Sigmoid colon (tissue), 6 donors: ENCODE measurements at regions not wholly inside any gene's neighbourhood (a gene's known extent, or its start where the extent isn't known, plus 50 kb on each side); places are given as distances from the start of the nearest gene placed in this dataset.

Source experiments
- DNase-seq: peaks from one replicate; pipeline ENCODE4 v3.0.0-alpha.2; 2019
- H3K27ac ChIP-seq, 4 donors: fragments of 200-600 bp; sonication (generic); one replicate each; pipeline ENCODE4 v1.5.1; 2016 to 2019; ENCODE audit warnings: mild to moderate bottlenecking in 1 of 4
- H3K27me3 ChIP-seq, 3 donors: fragments of 200-600 bp; sonication (generic); one replicate each; pipeline ENCODE4 v1.5.1; 2019; ENCODE audit warnings: mild to moderate bottlenecking in 1 of 3
- H3K36me3 ChIP-seq, 4 donors: fragments of 200-600 bp; sonication (generic); one replicate each; pipeline ENCODE4 v1.5.1; 2016 to 2019
- H3K4me1 ChIP-seq, 4 donors: fragments of 200-600 bp; sonication (generic); one replicate each; pipeline ENCODE4 v1.5.1; 2017 to 2019
- H3K4me3 ChIP-seq, 4 donors: fragments of 200-600 bp; sonication (generic); one replicate each; pipeline ENCODE4 v1.5.1; 2017 to 2019; ENCODE audit warnings: mild to moderate bottlenecking in 2 of 4, moderate library complexity in 1 of 4
- H3K9me3 ChIP-seq, 4 donors: fragments of 200-600 bp in 3 of 4; sonication (generic) in 3 of 4; one replicate each; pipeline versions ENCODE4 v1.5.1 to v1.6.1; 2013 to 2019
- CTCF ChIP-seq, 4 experiments: fragments of 450-650 bp in 3 of 4; fragments of 200-600 bp in 1 of 4; IDR thresholded peaks; one replicate each; pipeline ENCODE4 v1.5.1; 2016 to 2019; ENCODE audit warnings: antibody characterized with exemption in 4 of 4, mild to moderate bottlenecking in 3 of 4, moderate library complexity in 2 of 4
- EP300 ChIP-seq, 4 donors: sonication (generic); formaldehyde crosslinking; IDR thresholded peaks; one replicate each; pipeline ENCODE4 v1.6.1; 2017; ENCODE audit warnings: antibody characterized with exemption in 4 of 4
- POLR2A ChIP-seq, 2 donors: fragments of 450-650 bp; IDR thresholded peaks; one replicate each; pipeline ENCODE4 v1.6.1; 2016; ENCODE audit warnings: antibody characterized with exemption in 2 of 2, mild to moderate bottlenecking in 2 of 2, moderate library complexity in 2 of 2
- POLR2AphosphoS5 ChIP-seq, 4 donors: sonication (generic); formaldehyde crosslinking; IDR thresholded peaks; one replicate each; pipeline ENCODE4 v1.6.1; 2017; ENCODE audit warnings: antibody characterized with exemption in 4 of 4
- WGBS, 2 donors: extraction: QIAGEN DNeasy Blood & Tissue Kit; methylation state at CpG; one replicate each; pipeline ENCODE4 v1.1.7; 2013; 5-methylcytosine and 5-hydroxymethylcytosine counted together
- intact Hi-C: fragments of 100-400 bp; cut with DNase I; formaldehyde crosslinking; loops from one replicate; pipeline ENCODE4 v1.15.1; 2023
- donor health status: healthy with polysubstance abuse.
- donor health status: healthy.

GRCh38 chr2:234691968-234692955 is 195.4 kb upstream of the ARL4C start:
- Histone ChIP-seq H3K36me3 (no peaks in the 10 kb centered on the region), H3K27ac (no peak overlapping the region)
- 40 to 59% methylated on average over 6 of the region's 6 CpGs for WGBS, 2 donors

DNA sequence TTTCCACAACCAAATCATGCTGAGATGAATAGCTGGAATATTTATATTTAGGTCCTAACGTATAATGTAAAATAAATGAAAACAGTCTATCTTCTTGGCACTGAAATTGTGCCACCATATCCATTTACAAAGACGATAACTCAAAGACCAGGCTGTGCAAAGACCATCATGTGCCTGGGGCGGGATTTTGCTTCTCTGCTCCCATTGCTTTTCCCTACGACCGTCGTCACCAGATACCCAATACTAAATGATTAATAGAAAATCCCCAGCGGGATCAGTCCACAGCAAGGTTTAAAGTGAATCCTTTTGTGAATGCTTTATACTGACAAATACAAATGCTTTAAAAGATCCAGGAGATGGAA is 194.3 kb upstream of the ARL4C start:
- TF ChIP-seq EP300 (IDR thresholded peaks at IDR 0.05), result no peak
- no peak for TF ChIP-seq POLR2AphosphoS5 (IDR thresholded peaks at IDR 0.05)
- no peak for TF ChIP-seq CTCF (IDR thresholded peaks at IDR 0.05)
- no peak for TF ChIP-seq POLR2A (IDR thresholded peaks at IDR 0.05)
- no peak overlapping the region for H3K4me3 ChIP-seq
- intact Hi-C loops, result no loop called here
- H3K9me3 ChIP-seq, result peaks cover 0 to under 1% (median 0%) of the 10 kb centered on the region in 4 donors
- WGBS, 2 donors, result 26 to 32% methylated on average over 7 of the region's 7 CpGs
- no peaks in the 10 kb centered on the region for H3K27me3 ChIP-seq
- DNase-seq, result no peak
- H3K27ac ChIP-seq, result peak overlapping the region in 1 of 4 donors; percentile 27
- H3K4me1 ChIP-seq, result peaks cover 0 to 18% (median 14%) of the 10 kb centered on the region in 4 donors
- H3K36me3 ChIP-seq, result no peaks in the 10 kb centered on the region

More at GRCh38 chr2:234691968-234692955, 195.4 kb upstream of the ARL4C start:
- intact Hi-C loops, result no loop called here
- TF ChIP-seq EP300 (IDR thresholded peaks at IDR 0.05), result no peak
- no peak for TF ChIP-seq CTCF (IDR thresholded peaks at IDR 0.05)
- no peak for TF ChIP-seq POLR2AphosphoS5 (IDR thresholded peaks at IDR 0.05)
- no peak for TF ChIP-seq POLR2A (IDR thresholded peaks at IDR 0.05)
- peaks cover 0 to 4% (median 0%) of the 10 kb centered on the region in 4 donors for H3K9me3 ChIP-seq
- H3K4me3 ChIP-seq, result no peak overlapping the region
- no peak for DNase-seq
- peaks cover 0 to 18% (median 14%) of the 10 kb centered on the region in 4 donors for H3K4me1 ChIP-seq
- no peaks in the 10 kb centered on the region for H3K27me3 ChIP-seq

- Histone ChIP-seq H3K27me3 (no peaks in the 10 kb centered on the region), H3K4me1 (peaks cover 0 to 18% (median 14%) of the 10 kb centered on the region in 4 donors), H3K9me3 (no peaks in the 10 kb centered on the region), H3K27ac (peak overlapping the region in 2 of 4 donors; percentile 2 to 27), H3K4me3 (no peak overlapping the region), H3K36me3 (no peaks in the 10 kb centered on the region)
- TF ChIP-seq POLR2AphosphoS5 (IDR thresholded peaks at IDR 0.05), result no peak
- TF ChIP-seq EP300 (IDR thresholded peaks at IDR 0.05), result no peak
- TF ChIP-seq POLR2A (IDR thresholded peaks at IDR 0.05), result no peak
- no peak for TF ChIP-seq CTCF (IDR thresholded peaks at IDR 0.05)
- DNase-seq, result no peak
- intact Hi-C loops, result no loop called here
- WGBS, 2 donors, result 15 to 31% methylated on average over 8 of the region's 8 CpGs
Measured at GRCh38 chr2:234690569-234691213, 193.8 kb upstream of the ARL4C start.

DNA sequence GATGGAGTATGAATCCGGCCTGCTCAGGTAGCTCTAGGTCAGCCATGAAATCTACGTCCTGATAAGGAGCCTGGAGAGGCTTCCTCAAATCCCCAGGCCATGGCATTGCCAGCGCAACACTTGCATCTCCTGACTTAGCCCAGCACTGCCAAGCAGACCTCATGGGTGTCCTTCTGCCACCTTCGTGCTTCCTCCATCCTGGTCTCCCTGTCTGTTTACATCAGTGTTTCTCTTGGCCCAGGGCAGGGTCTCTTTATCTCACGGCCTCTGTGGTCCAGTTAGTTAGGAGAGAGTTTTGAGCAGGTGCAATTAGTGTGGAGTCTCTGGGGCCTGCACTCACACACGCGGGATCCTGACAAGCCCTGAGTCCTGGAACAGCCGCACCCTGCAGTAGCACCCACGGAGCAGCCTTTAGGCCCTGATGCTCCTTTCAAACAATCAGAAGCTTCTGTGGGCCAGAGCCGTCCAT is 193.1 kb upstream of the ARL4C start:
- DNase-seq, result no peak
- Histone ChIP-seq H3K4me1 (peaks cover 0 to 18% (median 14%) of the 10 kb centered on the region in 4 donors), H3K27me3 (no peaks in the 10 kb centered on the region), H3K4me3 (no peak overlapping the region), H3K36me3 (no peaks in the 10 kb centered on the region), H3K27ac (no peak overlapping the region), H3K9me3 (no peaks in the 10 kb centered on the region)
- TF ChIP-seq POLR2AphosphoS5 (IDR thresholded peaks at IDR 0.05) (no peak), CTCF (IDR thresholded peaks at IDR 0.05) (no peak), EP300 (IDR thresholded peaks at IDR 0.05) (no peak), POLR2A (IDR thresholded peaks at IDR 0.05) (no peak)
- intact Hi-C loops, result no loop called here
- 78 to 85% methylated on average over 10 of the region's 10 CpGs for WGBS, 2 donors
